ENCODE measurements at regions not wholly inside any gene's neighbourhood (a gene's known extent, or its start where the extent isn't known, plus 50 kb on each side); places are given as distances from the start of the nearest gene placed in this dataset.

- H3K4me1 ChIP-seq, result no peaks in the 10 kb centered on the region
- H3K4me3 ChIP-seq, result no peak overlapping the region
- peak overlapping the region; percentile 80 to 92 for H3K27ac ChIP-seq
- peak in 1 of 2 donors; percentile 22 for DNase-seq (ENCODE audit: low spot score in 2 of 2)
- no peaks in the 10 kb centered on the region for H3K36me3 ChIP-seq
- no peaks in the 10 kb centered on the region for H3K27me3 ChIP-seq
- TF ChIP-seq POLR2A (IDR thresholded peaks at IDR 0.05), result no peak
- TF ChIP-seq, protein P1, sequence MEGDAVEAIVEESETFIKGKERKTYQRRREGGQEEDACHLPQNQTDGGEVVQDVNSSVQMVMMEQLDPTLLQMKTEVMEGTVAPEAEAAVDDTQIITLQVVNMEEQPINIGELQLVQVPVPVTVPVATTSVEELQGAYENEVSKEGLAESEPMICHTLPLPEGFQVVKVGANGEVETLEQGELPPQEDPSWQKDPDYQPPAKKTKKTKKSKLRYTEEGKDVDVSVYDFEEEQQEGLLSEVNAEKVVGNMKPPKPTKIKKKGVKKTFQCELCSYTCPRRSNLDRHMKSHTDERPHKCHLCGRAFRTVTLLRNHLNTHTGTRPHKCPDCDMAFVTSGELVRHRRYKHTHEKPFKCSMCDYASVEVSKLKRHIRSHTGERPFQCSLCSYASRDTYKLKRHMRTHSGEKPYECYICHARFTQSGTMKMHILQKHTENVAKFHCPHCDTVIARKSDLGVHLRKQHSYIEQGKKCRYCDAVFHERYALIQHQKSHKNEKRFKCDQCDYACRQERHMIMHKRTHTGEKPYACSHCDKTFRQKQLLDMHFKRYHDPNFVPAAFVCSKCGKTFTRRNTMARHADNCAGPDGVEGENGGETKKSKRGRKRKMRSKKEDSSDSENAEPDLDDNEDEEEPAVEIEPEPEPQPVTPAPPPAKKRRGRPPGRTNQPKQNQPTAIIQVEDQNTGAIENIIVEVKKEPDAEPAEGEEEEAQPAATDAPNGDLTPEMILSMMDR (IDR thresholded peaks at IDR 0.05), result no peak
- no peak for TF ChIP-seq POLR2AphosphoS5 (IDR thresholded peaks at IDR 0.05)
- intact Hi-C loops (cut with DNase I; ENCODE audit: low total_unique reads), result no loop called here
- H3K9me3 ChIP-seq, result no peaks in the 10 kb centered on the region
These were observed 230.1 kb downstream of the TFAP2C start for GRCh38 chr20:56859039-56859800.

GRCh38 chr20:56859801-56860261 is 230.7 kb downstream of the TFAP2C start:
- Histone ChIP-seq H3K27ac (peak overlapping the region; percentile 80 to 92), H3K36me3 (no peaks in the 10 kb centered on the region), H3K27me3 (no peaks in the 10 kb centered on the region), H3K4me3 (peak overlapping the region in 2 of 3 donors; percentile 31 to 34), H3K9me3 (no peaks in the 10 kb centered on the region), H3K4me1 (no peaks in the 10 kb centered on the region)
- TF ChIP-seq POLR2AphosphoS5 (IDR thresholded peaks at IDR 0.05) (peak in 1 of 3 donors; percentile 9), POLR2A (IDR thresholded peaks at IDR 0.05) (no peak)
- TF ChIP-seq, protein P1 (IDR thresholded peaks at IDR 0.05), result no peak
- DNase-seq (ENCODE audit: low spot score in 2 of 2), result peak in 1 of 2 donors; percentile 92
- intact Hi-C loops (cut with DNase I; ENCODE audit: low total_unique reads), result no loop called here

DNA sequence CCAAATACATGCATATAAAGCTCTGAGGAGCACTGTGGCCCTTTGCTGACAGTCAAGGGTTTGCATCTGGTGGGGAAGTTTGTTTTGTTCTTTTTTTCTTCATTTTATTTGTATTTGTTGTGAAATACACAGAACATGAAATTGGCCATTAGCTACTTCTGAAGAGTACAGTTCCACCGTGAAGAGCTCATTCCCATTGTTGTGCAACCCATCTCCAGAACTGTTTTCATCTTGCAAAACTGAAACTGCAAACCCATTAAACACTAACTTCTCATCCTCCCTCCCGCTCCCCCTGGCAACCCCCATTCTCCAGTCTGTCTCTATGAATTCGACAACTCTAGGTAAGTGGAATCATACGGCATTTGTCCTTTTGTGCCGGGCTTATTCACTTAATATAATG is 231.3 kb downstream of the TFAP2C start:
- H3K4me1 ChIP-seq, result no peaks in the 10 kb centered on the region
- H3K36me3 ChIP-seq, result no peaks in the 10 kb centered on the region
- peak overlapping the region; percentile 80 to 92 for H3K27ac ChIP-seq
- DNase-seq (ENCODE audit: low spot score in 2 of 2), result peak in 1 of 2 donors; percentile 31
- H3K9me3 ChIP-seq, result no peaks in the 10 kb centered on the region
- intact Hi-C loops (cut with DNase I; ENCODE audit: low total_unique reads), result no loop called here
- H3K4me3 ChIP-seq, result peak overlapping the region in 2 of 3 donors; percentile 31 to 34
- TF ChIP-seq POLR2AphosphoS5 (IDR thresholded peaks at IDR 0.05) (no peak), POLR2A (IDR thresholded peaks at IDR 0.05) (no peak)
- H3K27me3 ChIP-seq, result no peaks in the 10 kb centered on the region

DNA sequence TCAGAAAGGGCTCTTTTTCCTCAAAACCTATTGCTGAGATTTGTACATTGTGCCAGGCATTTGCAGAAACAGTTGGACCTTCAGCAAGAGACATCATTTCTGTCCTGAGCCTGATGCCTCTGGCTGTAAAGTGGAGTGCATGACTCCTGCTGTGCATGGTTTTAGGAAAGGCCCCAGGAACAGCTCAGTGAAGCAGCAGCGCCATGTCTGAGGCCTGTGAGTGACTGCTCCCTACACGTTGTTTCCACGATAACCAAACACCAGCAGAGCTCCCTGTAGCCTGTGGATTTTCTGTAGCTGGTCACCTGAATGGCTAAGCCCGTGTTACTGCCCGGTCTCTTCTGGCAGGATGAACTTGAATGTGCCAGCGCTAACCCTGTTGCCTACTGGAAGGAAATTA is 232.5 kb downstream of the TFAP2C start:
- intact Hi-C loops (cut with DNase I; ENCODE audit: low total_unique reads), result no loop called here
- peak overlapping the region; percentile 80 to 92 for H3K27ac ChIP-seq
- H3K36me3 ChIP-seq, result no peaks in the 10 kb centered on the region
- no peaks in the 10 kb centered on the region for H3K9me3 ChIP-seq
- H3K4me3 ChIP-seq, result no peak overlapping the region
- DNase-seq (ENCODE audit: low spot score in 2 of 2), result no peak
- H3K27me3 ChIP-seq, result no peaks in the 10 kb centered on the region
- no peaks in the 10 kb centered on the region for H3K4me1 ChIP-seq
- no peak for TF ChIP-seq POLR2AphosphoS5 (IDR thresholded peaks at IDR 0.05)
- TF ChIP-seq POLR2A (IDR thresholded peaks at IDR 0.05), result no peak
- TF ChIP-seq, protein P1 (IDR thresholded peaks at IDR 0.05), result no peak

GRCh38 chr20:56865055-56865454 is 235.9 kb downstream of the TFAP2C start:
- H3K27me3 ChIP-seq, result no peaks in the 10 kb centered on the region
- DNase-seq (ENCODE audit: low spot score in 2 of 2), result peak in 1 of 2 donors; percentile 42
- intact Hi-C loops (cut with DNase I; ENCODE audit: low total_unique reads), result no loop called here
- H3K36me3 ChIP-seq, result no peaks in the 10 kb centered on the region
- no peaks in the 10 kb centered on the region for H3K9me3 ChIP-seq
- H3K4me1 ChIP-seq, result no peaks in the 10 kb centered on the region
- H3K27ac ChIP-seq, result no peak overlapping the region
- TF ChIP-seq, protein P1 (IDR thresholded peaks at IDR 0.05), result no peak
- TF ChIP-seq POLR2A (IDR thresholded peaks at IDR 0.05), result no peak
- no peak for TF ChIP-seq POLR2AphosphoS5 (IDR thresholded peaks at IDR 0.05)
- H3K4me3 ChIP-seq, result no peak overlapping the region
